NCI-H510A treated with DMSO at 0.1 percent for 48 hours (cell line): ENCODE measurements at regions not wholly inside any gene's neighbourhood (a gene's known extent, or its start where the extent isn't known, plus 50 kb on each side); places are given as distances from the start of the nearest gene placed in this dataset.
A peak's percentile ranks its signal among the peaks of the same experiment; 100 is the strongest.
"Not testable (repeated sequence)": the region's sequence is repeated elsewhere in the genome, so short reads cannot be mapped to it uniquely, and the experiment has no call there.

Experiments used
- DNase-seq: peaks from one replicate; lab custom pipeline; 2025; lab: John Stamatoyannopoulos, UW

GRCh38 chr3:194867270-194867983, 181.7 kb downstream of the FAM43A start:
- peak; percentile 62 for DNase-seq

DNA sequence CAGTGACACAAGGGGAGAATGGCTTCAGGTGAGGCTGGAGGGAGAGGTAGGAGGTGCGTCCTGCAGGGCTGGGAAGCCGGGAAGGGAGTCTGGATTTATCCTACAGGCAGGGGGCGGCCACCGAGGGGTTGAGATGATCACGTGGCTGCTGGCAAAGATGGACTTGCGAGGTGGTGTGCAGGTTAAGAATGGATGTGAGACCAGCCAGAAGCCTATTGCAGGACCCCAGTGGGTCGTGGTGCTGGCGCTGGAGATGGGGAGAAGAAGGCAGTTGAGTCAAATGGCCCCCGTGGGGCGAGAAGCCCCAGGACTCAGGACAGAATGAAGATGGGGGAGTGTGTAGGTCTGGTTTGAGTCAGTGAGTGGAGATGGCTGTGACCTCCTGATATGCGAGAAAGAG, 183.1 kb downstream of the FAM43A start:
- DNase-seq, result no peak

GRCh38 chr3:194869482-194870169, 183.9 kb downstream of the FAM43A start:
- no peak for DNase-seq

DNA sequence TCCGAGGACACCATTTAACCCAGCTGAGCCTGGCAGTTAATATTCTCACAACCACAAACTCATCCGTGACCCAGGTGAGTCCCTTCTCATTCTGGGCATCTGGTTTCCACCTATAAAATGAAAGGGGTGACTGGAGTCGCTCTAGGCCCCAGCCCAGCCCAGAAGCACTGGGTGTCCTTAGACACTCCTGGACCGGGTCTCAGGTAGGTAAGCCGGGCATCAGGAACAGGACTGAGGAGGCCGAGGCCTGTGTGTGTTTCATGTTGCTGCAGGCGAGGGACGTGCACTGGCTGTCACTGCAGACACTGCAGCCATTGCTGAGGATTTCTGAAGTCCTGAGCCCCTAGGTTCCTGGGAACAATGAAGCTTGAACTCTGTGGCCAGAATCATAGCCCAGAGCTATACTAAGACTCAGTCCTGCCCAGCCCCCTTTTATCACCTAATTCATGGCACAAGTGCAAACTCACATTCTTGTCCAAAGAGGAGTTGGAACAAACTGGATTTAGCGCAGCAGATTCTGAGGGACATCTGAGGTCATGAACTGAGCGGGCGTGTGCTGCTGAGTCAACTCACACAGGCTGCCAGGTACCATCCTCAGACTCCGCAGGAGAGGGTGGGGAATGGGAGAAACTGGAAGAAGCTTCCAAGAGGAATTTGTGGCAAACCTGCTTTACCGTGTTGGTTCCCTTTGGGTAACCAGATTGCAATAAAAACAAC, 184.9 kb downstream of the FAM43A start:
- no peak for DNase-seq

- DNase-seq, result no peak
These were observed 185.6 kb downstream of the FAM43A start for GRCh38 chr3:194871143-194871863.

DNA sequence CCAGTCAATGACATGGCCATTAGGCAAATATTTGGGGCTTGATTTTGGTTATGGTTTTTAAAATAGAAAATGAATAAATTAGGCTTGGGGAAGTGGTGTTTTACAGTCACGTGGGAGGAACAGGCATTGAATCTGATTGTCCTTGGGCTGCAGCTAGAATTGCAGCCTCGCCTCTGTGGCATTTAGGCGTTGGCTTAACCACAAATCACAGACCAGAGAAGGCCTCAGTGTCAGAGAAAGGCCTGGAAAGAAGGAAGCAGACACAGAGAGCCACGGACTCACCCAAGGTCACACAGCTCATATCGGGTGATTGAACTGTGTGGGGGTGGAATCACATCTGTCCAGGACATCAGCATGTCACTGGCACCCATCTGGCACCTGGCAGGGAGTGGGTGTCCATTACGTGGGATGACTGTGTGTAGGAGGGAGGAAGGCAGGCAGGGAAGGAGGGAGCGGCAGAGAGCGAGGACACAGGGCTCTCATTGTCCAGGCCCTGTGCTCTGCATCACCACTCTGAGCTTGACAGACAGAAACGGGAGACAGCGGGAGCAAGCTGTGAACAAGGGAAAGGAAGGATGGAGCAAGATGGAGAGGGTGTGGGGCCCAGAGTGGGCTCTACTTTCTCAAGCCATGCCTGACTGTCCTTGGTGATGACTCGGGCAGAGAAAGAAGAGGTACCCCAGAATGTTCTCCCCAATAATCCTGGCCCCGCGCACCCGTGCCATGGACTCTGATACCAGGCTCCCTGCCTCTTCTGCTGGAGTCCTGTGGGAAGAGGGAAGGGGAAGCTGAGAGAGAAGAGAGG, 186.4 kb downstream of the FAM43A start:
- DNase-seq, result no peak

DNA sequence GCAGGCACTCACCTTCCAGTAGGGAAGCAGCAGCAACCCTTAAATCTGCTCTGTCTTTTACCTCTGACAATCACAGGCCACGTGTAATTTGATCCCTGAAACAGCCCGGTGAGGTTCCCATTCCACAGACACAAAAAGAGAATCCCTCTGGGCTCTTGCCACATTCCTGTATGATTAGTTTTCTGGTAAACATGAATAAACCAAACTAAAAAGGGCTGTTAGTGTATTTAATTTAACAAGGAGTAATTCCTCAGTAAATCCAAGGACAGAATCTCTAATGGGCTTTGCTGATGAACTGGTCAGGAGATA, 186.9 kb downstream of the FAM43A start:
- DNase-seq, result no peak

GRCh38 chr3:194873474-194873873, 187.8 kb downstream of the FAM43A start:
- not testable (repeated sequence) for DNase-seq

DNA sequence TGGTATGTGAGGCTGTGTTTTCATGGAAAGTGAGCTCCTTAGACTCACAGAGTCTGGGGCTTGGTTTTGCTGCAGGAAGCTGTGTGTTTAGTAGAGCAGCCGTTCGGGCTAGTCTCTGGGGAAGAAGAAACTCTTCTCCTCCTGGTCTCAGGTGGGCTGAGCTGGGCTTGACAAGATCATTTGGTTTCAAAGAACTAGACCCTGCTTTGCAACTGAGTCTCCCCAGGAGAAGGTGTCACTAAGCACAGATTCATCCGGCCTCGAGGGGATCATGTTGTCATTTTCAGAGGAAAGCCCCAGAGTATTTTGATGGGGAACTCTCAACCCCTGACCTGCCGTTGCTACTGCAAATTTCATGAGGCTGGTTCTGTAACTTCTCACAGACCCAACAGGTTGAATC, 188.5 kb downstream of the FAM43A start:
- DNase-seq, result no peak

- DNase-seq, result no peak
These were observed 189.1 kb downstream of the FAM43A start for GRCh38 chr3:194874783-194875182.

DNA sequence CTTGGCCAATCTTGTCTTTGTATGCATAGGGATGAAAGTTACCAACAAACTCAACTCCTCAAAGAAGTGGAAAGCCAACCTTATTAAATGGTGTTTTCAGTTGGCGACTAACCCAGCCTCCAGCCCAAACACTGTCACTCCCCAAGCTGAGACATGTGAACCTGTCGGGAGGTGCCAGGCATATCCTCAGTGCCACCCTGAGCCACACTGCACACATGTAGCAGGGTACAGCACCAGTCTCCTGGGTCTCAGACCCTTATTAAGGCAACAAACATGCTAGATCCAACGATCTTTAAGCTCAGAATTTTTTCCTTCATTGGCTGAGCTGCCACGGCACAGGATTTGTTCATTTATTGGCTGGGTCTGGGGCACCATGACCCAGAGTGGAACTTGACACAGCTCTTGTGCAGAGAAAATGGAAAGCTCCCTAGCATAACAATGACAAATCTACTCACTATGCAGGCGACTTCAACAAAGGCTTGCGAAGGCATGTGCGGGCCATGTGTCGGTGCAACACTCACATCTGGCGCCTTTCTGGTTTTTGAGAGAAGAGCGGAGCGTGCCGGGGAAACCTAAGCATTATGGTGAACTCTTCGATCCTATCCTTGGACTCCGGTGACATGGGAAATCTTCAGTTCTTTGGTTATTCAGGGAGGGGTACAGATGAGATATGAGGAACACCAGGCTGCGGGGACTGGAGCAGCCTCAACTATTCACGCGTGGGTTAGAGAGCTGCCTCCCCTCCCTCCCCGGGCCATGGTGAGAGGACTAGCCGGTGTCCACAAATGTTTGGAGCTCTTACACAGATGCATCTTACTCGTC, 190.1 kb downstream of the FAM43A start:
- DNase-seq, result no peak

DNA sequence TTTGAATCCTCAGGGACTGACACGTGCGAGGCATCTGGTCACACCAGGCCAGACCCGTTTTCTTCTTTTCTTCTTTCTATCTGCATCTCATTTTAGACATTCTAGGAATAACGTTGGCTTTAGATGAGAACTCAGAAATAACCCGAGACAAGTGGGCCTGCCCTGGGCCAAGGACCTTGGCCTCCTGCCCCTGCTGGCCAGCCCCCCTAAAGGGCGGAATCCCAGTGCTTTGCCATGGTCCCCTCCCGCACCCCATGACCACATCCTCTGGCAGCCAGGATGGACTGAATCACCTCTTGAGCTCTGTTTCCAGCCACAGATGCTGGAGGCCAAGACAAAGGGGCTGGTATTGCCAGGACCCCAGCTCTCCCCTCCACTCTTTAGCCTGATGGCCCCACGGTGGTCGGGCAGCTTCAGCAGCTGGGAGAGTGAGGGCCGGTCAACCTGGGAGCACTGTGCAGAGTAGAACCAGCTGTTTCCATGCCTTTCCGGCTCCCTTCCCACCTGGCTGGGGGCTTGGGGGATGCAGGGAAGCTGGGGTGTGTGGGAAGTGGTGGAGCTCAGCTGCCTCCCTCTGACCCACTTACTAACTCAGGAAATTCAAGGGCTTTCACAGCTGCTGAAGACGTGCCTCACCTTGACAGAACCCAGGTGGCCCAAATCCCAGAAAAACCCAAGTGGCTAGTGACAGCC, 190.9 kb downstream of the FAM43A start:
- DNase-seq, result no peak

DNA sequence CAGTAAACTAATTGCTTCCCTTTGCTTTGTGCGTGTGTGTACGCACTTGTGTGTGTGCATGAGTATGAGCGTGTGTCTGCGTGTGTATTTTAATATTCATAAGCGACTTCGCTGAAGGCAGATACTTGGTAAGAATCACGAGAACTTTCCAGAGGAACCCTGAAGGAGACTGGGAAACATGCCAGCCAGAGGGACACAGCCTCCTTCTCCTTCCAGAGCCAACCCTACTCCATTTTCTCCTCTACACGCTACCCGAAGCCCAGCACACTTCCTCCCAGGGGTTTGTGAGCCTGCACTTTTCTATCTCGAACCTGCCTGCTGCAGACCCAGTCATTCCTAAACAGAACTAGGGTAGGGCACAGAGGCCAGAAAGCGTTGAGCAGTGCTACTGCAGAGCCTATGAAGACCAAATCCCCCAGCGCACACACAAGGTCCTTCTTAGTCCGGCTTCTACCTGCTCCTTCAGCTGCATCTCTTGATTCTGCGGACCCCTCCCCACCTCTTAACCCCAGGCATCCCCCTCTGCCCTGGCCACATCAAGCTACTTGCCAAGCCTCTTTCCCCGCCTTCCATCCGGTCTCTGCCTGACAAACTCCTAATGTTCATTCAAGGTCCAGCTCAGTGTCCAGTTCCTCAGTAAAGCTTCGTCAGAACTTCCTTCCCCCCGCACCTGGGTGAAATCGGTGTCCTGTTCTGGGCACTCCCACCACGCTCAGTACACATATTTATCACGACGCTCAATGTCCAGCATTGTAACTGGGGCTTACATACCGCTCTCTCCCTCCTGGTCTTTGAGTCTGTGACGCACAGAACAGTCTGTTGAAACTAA, 191.8 kb downstream of the FAM43A start:
- no peak for DNase-seq

- no peak for DNase-seq
These were observed 193.6 kb downstream of the FAM43A start for GRCh38 chr3:194879126-194879877.

DNA sequence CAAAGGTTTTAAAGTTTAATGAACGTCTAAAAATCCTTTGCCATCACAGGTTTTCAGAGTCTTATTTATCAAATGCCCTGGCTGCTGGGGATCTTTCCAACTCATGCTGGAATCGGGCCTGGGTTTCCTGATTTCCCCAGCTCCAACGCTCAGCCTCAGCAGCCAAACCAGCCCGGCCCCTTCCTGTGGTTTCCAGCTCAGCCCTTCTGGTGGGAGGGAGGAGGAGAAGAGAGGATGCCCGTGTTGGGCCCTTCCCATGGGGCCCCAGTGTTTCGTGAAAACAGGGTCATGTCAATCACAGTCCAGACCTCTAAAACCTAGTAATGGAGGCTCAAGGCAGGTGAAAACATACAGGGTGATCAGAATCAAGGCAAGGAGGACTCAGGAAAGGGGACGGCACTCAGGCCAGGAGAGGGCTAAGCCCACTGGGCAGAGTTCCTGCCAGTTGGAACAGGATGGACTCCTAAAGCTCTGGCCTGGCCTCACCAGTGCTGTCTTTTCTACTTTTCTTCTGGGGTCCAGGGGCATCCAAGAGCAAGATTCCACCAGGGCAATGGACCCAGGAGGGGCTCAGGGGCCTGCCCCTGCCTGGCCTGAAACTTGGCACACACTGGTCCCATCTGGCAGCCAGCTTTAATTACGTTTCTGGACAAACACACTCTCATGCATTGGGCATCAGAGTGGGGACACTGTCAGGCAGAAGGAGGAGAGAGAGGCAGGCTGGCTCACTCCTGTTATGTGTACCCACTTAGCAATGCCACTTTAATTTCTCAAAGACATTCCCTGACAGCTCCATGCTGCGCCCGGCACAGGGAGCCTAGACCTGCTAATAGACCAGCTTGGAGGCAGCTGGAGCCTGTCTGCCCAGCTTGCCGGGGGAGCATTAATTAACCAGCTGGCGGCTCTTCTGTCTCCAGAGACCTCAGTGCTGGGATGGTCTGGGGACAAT, 194.6 kb downstream of the FAM43A start:
- no peak for DNase-seq

GRCh38 chr3:194880940-194881925, 195.6 kb downstream of the FAM43A start:
- no peak for DNase-seq
